ENCODE measurements at regions not wholly inside any gene's neighbourhood (a gene's known extent, or its start where the extent isn't known, plus 50 kb on each side); places are given as distances from the start of the nearest gene placed in this dataset.

DNA sequence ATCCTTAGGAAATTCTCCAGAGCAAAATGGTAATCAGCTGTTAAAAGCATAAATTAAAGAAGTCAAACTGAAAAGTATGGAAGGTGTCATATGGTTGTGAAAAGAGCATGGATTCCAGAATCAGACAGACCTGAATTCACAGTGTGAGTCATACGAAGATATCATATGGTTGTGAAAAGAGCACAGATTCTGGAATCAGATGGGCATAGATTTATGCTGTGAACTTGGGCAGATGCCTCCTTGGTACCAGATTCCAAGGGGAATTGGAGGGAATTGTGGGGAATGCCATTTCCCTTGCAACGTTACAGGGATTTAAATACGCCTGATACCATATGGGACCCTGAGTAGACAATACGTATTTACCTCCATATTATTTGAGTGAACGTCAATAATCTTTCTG lies 183.7 kb downstream of the GALC start:
- no peak for TF ChIP-seq REST (IDR thresholded peaks at IDR 0.05; ENCODE audit: insufficient read depth in 1 of 2, low read depth in 2 of 2, low read length in 1 of 2)
- TF ChIP-seq, protein P1, sequence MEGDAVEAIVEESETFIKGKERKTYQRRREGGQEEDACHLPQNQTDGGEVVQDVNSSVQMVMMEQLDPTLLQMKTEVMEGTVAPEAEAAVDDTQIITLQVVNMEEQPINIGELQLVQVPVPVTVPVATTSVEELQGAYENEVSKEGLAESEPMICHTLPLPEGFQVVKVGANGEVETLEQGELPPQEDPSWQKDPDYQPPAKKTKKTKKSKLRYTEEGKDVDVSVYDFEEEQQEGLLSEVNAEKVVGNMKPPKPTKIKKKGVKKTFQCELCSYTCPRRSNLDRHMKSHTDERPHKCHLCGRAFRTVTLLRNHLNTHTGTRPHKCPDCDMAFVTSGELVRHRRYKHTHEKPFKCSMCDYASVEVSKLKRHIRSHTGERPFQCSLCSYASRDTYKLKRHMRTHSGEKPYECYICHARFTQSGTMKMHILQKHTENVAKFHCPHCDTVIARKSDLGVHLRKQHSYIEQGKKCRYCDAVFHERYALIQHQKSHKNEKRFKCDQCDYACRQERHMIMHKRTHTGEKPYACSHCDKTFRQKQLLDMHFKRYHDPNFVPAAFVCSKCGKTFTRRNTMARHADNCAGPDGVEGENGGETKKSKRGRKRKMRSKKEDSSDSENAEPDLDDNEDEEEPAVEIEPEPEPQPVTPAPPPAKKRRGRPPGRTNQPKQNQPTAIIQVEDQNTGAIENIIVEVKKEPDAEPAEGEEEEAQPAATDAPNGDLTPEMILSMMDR (IDR thresholded peaks at IDR 0.05): no peak

Measured in Panc1 (cell line).